ENCODE measurements at regions not wholly inside any gene's neighbourhood (a gene's known extent, or its start where the extent isn't known, plus 50 kb on each side); places are given as distances from the start of the nearest gene placed in this dataset.

DNA sequence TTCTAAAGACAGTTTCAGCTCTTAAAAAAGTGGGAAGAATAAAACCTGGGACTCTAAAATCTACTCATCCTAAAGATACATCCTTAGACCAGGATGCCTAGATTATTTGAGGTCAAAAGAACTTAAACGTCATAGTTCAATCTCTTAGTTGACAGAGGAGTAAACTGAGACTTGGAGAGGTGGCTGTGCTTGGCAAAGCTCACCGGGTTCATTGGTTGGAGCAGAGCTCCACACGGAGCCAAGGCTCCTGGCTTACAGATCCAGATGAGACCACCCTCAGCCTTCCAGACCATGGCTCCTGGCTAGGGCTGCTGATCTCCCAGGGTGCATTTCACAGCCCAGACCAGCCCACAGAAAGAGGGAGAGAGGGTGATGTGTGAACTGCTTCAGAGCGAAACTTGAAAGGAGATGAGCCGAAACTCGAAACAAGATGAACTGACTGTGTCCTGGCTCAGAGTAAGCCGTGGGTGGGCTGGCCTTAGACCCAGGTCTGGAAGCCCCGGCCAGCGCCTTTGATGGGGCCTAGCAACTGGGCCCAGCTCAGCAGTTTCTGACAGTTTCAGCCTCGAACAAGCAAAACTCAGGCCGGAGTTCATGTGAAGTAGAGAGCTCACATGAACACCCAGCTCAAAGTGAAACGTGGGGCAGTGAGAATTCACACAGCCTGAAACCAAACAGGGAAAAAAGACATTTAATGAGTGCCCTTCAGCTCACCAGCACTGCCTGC, 1044.8 kb downstream of the BCL11B start:
- 68 to 69% methylated on average over 12 of the region's 12 CpGs for WGBS, 2 donors
- no peak for TF ChIP-seq POLR2A (IDR thresholded peaks at IDR 0.05)
- TF ChIP-seq, protein P1, sequence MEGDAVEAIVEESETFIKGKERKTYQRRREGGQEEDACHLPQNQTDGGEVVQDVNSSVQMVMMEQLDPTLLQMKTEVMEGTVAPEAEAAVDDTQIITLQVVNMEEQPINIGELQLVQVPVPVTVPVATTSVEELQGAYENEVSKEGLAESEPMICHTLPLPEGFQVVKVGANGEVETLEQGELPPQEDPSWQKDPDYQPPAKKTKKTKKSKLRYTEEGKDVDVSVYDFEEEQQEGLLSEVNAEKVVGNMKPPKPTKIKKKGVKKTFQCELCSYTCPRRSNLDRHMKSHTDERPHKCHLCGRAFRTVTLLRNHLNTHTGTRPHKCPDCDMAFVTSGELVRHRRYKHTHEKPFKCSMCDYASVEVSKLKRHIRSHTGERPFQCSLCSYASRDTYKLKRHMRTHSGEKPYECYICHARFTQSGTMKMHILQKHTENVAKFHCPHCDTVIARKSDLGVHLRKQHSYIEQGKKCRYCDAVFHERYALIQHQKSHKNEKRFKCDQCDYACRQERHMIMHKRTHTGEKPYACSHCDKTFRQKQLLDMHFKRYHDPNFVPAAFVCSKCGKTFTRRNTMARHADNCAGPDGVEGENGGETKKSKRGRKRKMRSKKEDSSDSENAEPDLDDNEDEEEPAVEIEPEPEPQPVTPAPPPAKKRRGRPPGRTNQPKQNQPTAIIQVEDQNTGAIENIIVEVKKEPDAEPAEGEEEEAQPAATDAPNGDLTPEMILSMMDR (IDR thresholded peaks at IDR 0.05): no peak
- intact Hi-C loops (cut with DNase I): no loop called here

DNA sequence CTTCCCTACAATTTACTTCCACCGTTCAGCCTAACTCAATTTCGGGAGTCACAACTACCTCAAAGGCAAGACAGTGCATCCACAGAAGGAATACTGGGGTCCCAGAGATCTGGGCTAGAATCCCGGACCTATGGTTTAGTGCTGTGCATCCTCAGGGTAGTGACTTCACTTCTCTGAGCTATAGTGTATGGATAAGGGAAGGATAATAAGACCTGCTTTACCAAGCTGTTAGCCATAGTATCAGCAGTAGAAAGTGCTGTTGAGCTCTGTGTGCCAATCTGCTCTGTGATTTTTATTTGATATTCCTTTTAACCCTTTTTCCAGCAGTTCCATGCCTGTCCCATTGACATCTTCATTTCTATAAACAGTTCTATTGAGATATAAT, 1044.3 kb downstream of the BCL11B start:
- no peak for DNase-seq
- WGBS, 2 donors: 87 to 93% methylated on average over 3 of the region's 3 CpGs
- H3K4me1 ChIP-seq: no peaks in the 10 kb centered on the region
- TF ChIP-seq, protein P1 (IDR thresholded peaks at IDR 0.05): no peak
- no peak for TF ChIP-seq POLR2A (IDR thresholded peaks at IDR 0.05)
- no peak overlapping the region for H3K4me3 ChIP-seq (replicated peaks in 1 of 3)
- H3K36me3 ChIP-seq: no peaks in the 10 kb centered on the region
- H3K9me3 ChIP-seq: no peaks in the 10 kb centered on the region
- H3K27me3 ChIP-seq: no peaks in the 10 kb centered on the region
- H3K27ac ChIP-seq: no peak overlapping the region
- intact Hi-C loops (cut with DNase I): no loop called here

More for the DNA sequence above, 1044.8 kb downstream of the BCL11B start:
- H3K4me3 ChIP-seq (replicated peaks in 1 of 3): no peak overlapping the region
- no peaks in the 10 kb centered on the region for H3K4me1 ChIP-seq
- no peaks in the 10 kb centered on the region for H3K36me3 ChIP-seq
- no peak for DNase-seq
- no peaks in the 10 kb centered on the region for H3K27me3 ChIP-seq
- H3K27ac ChIP-seq: no peak overlapping the region
- H3K9me3 ChIP-seq: no peaks in the 10 kb centered on the region

DNA sequence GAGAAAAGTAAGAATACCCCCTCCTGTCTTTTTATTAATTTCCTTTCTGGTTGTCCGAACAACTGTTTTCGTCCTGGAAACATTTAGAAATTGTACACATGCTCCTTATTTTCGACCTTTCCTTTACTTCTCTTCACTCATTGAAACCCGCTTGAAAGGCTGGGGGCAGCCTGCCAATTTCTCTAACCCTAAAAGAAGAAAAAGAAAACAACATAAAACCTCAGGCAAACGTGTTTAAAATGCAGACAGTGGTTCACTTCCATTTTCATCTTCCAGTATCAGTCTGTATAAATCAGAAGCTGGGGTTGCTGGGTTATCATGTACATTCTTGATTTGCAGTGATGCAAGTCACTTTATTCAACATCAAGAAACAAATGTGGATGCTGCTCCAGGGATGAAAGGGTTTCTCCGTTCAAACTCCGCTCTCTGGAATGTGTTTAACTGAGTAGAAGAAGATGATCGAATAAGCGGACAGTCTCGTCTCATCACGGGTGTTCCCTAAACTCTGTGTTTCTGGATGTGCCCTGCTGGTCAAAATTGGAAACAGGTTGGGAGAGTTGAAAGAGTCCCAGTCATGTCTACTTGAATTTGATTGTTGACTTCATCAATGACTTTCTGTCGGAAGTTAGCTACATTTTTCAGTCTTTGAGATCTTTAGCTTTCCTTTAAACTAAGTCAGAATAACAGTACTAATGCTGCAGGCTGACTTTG, 1042.2 kb downstream of the BCL11B start:
- H3K4me3 ChIP-seq (replicated peaks in 1 of 3): no peak overlapping the region
- no peaks in the 10 kb centered on the region for H3K9me3 ChIP-seq
- intact Hi-C loops (cut with DNase I): no loop called here
- DNase-seq: no peak
- H3K27ac ChIP-seq: no peak overlapping the region
- 50 to 64% methylated on average over 12 of the region's 12 CpGs for WGBS, 2 donors
- H3K4me1 ChIP-seq: no peaks in the 10 kb centered on the region
- H3K36me3 ChIP-seq: no peaks in the 10 kb centered on the region
- no peak for TF ChIP-seq POLR2A (IDR thresholded peaks at IDR 0.05)
- TF ChIP-seq, protein P1 (IDR thresholded peaks at IDR 0.05): no peak
- no peaks in the 10 kb centered on the region for H3K27me3 ChIP-seq

DNA sequence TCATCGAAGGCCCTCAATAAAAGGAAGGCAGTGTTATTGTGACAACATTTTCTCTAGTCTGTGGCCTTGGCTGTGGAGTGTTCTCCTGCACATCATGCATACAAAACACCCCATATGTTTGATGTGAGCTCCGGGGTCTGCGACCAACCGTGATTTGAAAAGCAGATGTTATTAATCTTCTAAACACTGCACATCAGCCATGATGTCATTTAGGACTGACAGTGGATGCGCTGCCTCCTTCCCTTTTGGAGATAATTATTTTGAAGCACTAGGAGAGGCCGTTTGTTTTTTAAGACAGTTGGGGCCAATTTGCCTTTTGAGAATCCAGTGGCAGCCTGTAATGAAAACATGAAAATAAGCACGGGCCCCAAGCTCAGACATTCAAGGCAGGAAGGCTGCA, 1041.6 kb downstream of the BCL11B start:
- Histone ChIP-seq H3K9me3 (no peaks in the 10 kb centered on the region), H3K27me3 (no peaks in the 10 kb centered on the region), H3K4me3 (replicated peaks in 1 of 3) (no peak overlapping the region), H3K27ac (no peak overlapping the region), H3K4me1 (no peaks in the 10 kb centered on the region), H3K36me3 (no peaks in the 10 kb centered on the region)
- intact Hi-C loops (cut with DNase I): no loop called here
- WGBS, 2 donors: 77% methylated on average over 7 of the region's 7 CpGs
- no peak for DNase-seq
- TF ChIP-seq POLR2A (IDR thresholded peaks at IDR 0.05): no peak
- TF ChIP-seq, protein P1 (IDR thresholded peaks at IDR 0.05): no peak

DNA sequence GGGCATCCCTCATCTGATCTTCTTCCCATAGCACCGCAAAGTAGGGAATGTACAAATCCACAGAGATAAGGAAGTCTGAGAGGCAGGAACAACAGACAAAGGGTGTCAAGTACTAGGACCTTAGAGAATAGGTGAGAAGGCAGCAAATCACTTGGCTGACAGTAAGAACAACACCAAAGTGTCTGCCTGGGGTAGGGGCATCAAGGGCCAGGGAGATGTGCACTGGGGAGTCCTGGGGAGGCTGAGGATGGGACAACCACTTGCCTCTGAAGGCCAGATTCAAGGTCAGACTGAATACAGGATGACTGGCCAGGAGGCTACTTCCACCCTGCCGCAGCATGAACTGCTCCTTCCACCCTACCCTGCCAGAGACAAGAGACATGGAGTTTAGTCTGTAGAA, 1040.8 kb downstream of the BCL11B start:
- DNase-seq: no peak

More for the DNA sequence above, 1040.8 kb downstream of the BCL11B start:
- WGBS, 2 donors: 68 to 86% methylated on average over 2 of the region's 2 CpGs
- intact Hi-C loops (cut with DNase I): no loop called here
- no peak overlapping the region for H3K4me3 ChIP-seq (replicated peaks in 1 of 3)
- no peaks in the 10 kb centered on the region for H3K4me1 ChIP-seq
- no peaks in the 10 kb centered on the region for H3K36me3 ChIP-seq
- H3K27ac ChIP-seq: no peak overlapping the region
- TF ChIP-seq POLR2A (IDR thresholded peaks at IDR 0.05): no peak
- TF ChIP-seq, protein P1 (IDR thresholded peaks at IDR 0.05): no peak
- no peaks in the 10 kb centered on the region for H3K27me3 ChIP-seq
- no peaks in the 10 kb centered on the region for H3K9me3 ChIP-seq
